ENCODE measurements at regions not wholly inside any gene's neighbourhood (a gene's known extent, or its start where the extent isn't known, plus 50 kb on each side); places are given as distances from the start of the nearest gene placed in this dataset.

DNA sequence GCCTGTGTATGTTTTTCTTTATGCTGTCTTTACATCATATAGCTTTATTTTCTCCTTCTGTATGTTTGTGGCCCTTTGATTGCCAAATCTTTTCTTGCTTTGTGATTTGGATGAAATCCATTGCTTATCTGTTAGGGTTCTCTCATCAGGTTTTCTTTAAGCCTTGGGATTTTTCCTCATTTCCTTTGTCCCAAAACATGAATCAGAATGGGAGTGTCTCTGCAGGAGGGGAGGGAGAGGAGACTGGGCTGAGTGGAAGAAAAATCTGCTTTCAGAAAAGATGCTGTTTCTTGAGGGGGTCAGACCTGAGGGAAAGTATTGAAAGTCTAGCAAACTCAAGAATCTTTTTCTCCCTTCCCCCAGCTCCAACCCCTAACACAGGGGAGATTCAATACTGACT is 758.0 kb upstream of the MMS22L start:
- no peak for DNase-seq (ENCODE audit: low read depth in 1 of 2, low spot score in 1 of 2)
- TF ChIP-seq SPI1 (IDR thresholded peaks at IDR 0.05; ENCODE audit: borderline replicate concordance, low read depth) (no peak), POLR2AphosphoS5 (IDR thresholded peaks at IDR 0.05; ENCODE audit: low read depth) (no peak), GABPA (IDR thresholded peaks at IDR 0.05; ENCODE audit: low read depth) (no peak)
- TF ChIP-seq, protein P1, sequence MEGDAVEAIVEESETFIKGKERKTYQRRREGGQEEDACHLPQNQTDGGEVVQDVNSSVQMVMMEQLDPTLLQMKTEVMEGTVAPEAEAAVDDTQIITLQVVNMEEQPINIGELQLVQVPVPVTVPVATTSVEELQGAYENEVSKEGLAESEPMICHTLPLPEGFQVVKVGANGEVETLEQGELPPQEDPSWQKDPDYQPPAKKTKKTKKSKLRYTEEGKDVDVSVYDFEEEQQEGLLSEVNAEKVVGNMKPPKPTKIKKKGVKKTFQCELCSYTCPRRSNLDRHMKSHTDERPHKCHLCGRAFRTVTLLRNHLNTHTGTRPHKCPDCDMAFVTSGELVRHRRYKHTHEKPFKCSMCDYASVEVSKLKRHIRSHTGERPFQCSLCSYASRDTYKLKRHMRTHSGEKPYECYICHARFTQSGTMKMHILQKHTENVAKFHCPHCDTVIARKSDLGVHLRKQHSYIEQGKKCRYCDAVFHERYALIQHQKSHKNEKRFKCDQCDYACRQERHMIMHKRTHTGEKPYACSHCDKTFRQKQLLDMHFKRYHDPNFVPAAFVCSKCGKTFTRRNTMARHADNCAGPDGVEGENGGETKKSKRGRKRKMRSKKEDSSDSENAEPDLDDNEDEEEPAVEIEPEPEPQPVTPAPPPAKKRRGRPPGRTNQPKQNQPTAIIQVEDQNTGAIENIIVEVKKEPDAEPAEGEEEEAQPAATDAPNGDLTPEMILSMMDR (IDR thresholded peaks at IDR 0.05; ENCODE audit: insufficient read depth, low read length): no peak
- TF ChIP-seq, protein P2, sequence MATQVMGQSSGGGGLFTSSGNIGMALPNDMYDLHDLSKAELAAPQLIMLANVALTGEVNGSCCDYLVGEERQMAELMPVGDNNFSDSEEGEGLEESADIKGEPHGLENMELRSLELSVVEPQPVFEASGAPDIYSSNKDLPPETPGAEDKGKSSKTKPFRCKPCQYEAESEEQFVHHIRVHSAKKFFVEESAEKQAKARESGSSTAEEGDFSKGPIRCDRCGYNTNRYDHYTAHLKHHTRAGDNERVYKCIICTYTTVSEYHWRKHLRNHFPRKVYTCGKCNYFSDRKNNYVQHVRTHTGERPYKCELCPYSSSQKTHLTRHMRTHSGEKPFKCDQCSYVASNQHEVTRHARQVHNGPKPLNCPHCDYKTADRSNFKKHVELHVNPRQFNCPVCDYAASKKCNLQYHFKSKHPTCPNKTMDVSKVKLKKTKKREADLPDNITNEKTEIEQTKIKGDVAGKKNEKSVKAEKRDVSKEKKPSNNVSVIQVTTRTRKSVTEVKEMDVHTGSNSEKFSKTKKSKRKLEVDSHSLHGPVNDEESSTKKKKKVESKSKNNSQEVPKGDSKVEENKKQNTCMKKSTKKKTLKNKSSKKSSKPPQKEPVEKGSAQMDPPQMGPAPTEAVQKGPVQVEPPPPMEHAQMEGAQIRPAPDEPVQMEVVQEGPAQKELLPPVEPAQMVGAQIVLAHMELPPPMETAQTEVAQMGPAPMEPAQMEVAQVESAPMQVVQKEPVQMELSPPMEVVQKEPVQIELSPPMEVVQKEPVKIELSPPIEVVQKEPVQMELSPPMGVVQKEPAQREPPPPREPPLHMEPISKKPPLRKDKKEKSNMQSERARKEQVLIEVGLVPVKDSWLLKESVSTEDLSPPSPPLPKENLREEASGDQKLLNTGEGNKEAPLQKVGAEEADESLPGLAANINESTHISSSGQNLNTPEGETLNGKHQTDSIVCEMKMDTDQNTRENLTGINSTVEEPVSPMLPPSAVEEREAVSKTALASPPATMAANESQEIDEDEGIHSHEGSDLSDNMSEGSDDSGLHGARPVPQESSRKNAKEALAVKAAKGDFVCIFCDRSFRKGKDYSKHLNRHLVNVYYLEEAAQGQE (IDR thresholded peaks at IDR 0.05; ENCODE audit: insufficient replicate concordance, low read depth): no peak
- no peak overlapping the region for H3K4me3 ChIP-seq (replicated peaks; ENCODE audit: insufficient read depth, low read length)
- H3K27me3 ChIP-seq (ENCODE audit: insufficient read depth, poor library complexity, severe bottlenecking): no peaks in the 10 kb centered on the region
- no peak overlapping the region for H3K27ac ChIP-seq (replicated peaks)

DNA sequence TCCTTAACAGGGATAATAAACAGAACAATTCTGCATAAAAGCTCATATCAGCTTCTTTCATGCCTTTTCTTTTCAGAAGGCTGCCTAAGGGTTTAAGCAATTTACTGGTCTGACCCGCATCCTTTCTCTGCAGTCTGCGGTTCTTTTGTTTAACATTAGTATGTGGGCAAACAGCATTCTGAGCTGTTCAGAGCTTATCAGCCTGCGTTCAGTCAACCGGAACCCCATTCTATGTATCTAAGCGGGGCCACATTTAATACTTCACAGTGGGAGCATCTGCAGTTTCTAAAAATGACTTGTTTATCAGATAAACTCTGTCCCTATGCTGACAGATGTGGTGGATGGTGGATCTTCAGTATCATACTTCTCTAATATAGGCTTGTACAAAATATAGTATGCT is 758.9 kb upstream of the MMS22L start:
- no peak for DNase-seq (ENCODE audit: low read depth in 1 of 2, low spot score in 1 of 2)
- no peak for TF ChIP-seq SPI1 (IDR thresholded peaks at IDR 0.05; ENCODE audit: borderline replicate concordance, low read depth)
- Histone ChIP-seq H3K27ac (replicated peaks) (no peak overlapping the region), H3K4me3 (replicated peaks; ENCODE audit: insufficient read depth, low read length) (no peak overlapping the region), H3K27me3 (ENCODE audit: insufficient read depth, poor library complexity, severe bottlenecking) (no peaks in the 10 kb centered on the region)

DNA sequence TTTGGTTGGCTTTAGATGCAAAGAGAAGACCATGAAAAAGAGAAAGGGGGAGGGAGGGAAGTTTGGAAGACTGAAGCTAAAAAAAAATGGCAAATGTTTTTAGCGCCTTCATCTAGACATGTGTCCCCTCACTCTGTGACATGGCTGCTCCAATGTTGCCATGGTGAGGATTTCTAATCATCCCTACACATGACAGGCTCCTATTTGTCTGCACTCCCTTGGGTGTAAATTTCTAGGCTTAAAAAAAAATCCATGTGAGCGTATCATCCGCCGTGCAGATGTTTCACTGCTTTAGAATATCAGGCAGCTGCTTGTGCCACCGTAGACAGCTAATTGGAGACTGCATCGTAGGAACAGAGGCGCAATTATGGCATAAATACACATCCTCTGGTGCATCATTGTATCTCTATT is 761.1 kb upstream of the MMS22L start:
- no peak overlapping the region for H3K27ac ChIP-seq (replicated peaks)
- H3K4me3 ChIP-seq (replicated peaks; ENCODE audit: insufficient read depth, low read length): no peak overlapping the region
- no peaks in the 10 kb centered on the region for H3K27me3 ChIP-seq (ENCODE audit: insufficient read depth, poor library complexity, severe bottlenecking)
- no peak for DNase-seq (ENCODE audit: low read depth in 1 of 2, low spot score in 1 of 2)
- TF ChIP-seq, protein P1 (IDR thresholded peaks at IDR 0.05; ENCODE audit: insufficient read depth, low read length): no peak
- TF ChIP-seq, protein P2 (IDR thresholded peaks at IDR 0.05; ENCODE audit: insufficient replicate concordance, low read depth): no peak
- TF ChIP-seq SPI1 (IDR thresholded peaks at IDR 0.05; ENCODE audit: borderline replicate concordance, low read depth) (no peak), GABPA (IDR thresholded peaks at IDR 0.05; ENCODE audit: low read depth) (no peak), POLR2AphosphoS5 (IDR thresholded peaks at IDR 0.05; ENCODE audit: low read depth) (no peak)

DNA sequence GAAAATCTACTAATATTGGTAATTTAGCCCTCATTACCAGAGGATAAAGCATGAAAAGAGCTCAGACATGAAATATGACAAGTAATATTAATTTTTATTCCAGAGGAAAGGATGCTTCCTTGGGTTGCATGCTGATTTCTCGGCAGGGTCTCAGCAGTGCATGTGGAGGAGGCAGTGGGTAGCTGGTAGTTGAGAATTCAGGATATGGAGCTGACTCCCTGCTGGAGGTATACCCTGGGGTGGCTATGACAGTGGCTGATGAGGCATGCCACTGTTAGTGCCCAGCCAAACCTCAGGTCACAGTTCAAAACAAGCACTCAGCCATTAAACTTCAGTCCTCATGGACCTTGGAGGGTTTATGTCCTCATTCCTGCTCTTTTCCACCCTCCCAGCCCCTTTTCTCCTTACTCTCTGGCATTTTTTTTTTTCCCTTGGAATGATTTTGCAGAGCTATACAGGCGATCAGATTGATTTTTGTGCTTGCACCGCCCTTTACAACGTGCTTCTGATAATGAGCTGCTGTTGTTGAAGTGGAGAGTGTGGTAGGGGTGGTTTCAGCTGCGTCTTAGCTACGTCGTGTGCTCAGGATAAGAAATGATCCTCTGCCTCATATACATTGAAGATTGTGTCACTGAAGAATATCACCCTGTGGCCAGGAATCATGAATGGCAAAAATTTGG is 761.9 kb upstream of the MMS22L start:
- Histone ChIP-seq H3K27ac (replicated peaks) (no peak overlapping the region), H3K4me3 (replicated peaks; ENCODE audit: insufficient read depth, low read length) (no peak overlapping the region), H3K27me3 (ENCODE audit: insufficient read depth, poor library complexity, severe bottlenecking) (no peaks in the 10 kb centered on the region)
- no peak for DNase-seq (ENCODE audit: low read depth in 1 of 2, low spot score in 1 of 2)
- TF ChIP-seq GABPA (IDR thresholded peaks at IDR 0.05; ENCODE audit: low read depth) (no peak), SPI1 (IDR thresholded peaks at IDR 0.05; ENCODE audit: borderline replicate concordance, low read depth) (no peak), POLR2AphosphoS5 (IDR thresholded peaks at IDR 0.05; ENCODE audit: low read depth) (no peak)
- TF ChIP-seq, protein P2 (IDR thresholded peaks at IDR 0.05; ENCODE audit: insufficient replicate concordance, low read depth): no peak
- TF ChIP-seq, protein P1 (IDR thresholded peaks at IDR 0.05; ENCODE audit: insufficient read depth, low read length): no peak

Measured in HL-60 (cell line).